ENCODE measurements at regions not wholly inside any gene's neighbourhood (a gene's known extent, or its start where the extent isn't known, plus 50 kb on each side); places are given as distances from the start of the nearest gene placed in this dataset.

GRCh38 chr2:234142530-234142929, 92.0 kb downstream of the SPP2 start:
- no peaks in the 10 kb centered on the region for H3F3A ChIP-seq (ENCODE audit: low read depth)
- peaks cover 20% of the 10 kb centered on the region for H3K4me1 ChIP-seq (ENCODE audit: insufficient read depth, low read length, poor library complexity, severe bottlenecking)
- H4K20me1 ChIP-seq (ENCODE audit: insufficient read depth, low read length, poor library complexity, severe bottlenecking), result no peaks in the 10 kb centered on the region

GRCh38 chr2:234139755-234140154, 89.3 kb downstream of the SPP2 start:
- Histone ChIP-seq H4K20me1 (ENCODE audit: insufficient read depth, low read length, poor library complexity, severe bottlenecking) (no peaks in the 10 kb centered on the region), H3K4me1 (ENCODE audit: insufficient read depth, low read length, poor library complexity, severe bottlenecking) (peaks cover 8% of the 10 kb centered on the region), H3K9ac (ENCODE audit: low read depth, low read length, poor library complexity, severe bottlenecking) (no peak overlapping the region), H2AFZ (ENCODE audit: low read length) (no peak overlapping the region), H3K27me3 (ENCODE audit: insufficient read depth, low read length, poor library complexity, severe bottlenecking) (no peaks in the 10 kb centered on the region), H3K79me2 (ENCODE audit: insufficient read depth, low read length) (no peaks in the 10 kb centered on the region), H3F3A (ENCODE audit: low read depth) (no peaks in the 10 kb centered on the region), H3K4me2 (ENCODE audit: low read depth, low read length, poor library complexity, severe bottlenecking) (no peak overlapping the region), H3K9me3 (ENCODE audit: insufficient read depth, low read depth, low read length) (no peaks in the 10 kb centered on the region), H3K36me3 (ENCODE audit: insufficient read depth, low read length) (no peaks in the 10 kb centered on the region), H3K9me2 (replicated peaks; ENCODE audit: low read depth, low read length) (no peaks in the 10 kb centered on the region), H3K4me3 (ENCODE audit: low read length, poor library complexity, severe bottlenecking) (no peak overlapping the region)
- TF ChIP-seq EZH2phosphoT487 (IDR thresholded peaks at IDR 0.05; ENCODE audit: borderline replicate concordance), result no peak
- TF ChIP-seq, protein P1, sequence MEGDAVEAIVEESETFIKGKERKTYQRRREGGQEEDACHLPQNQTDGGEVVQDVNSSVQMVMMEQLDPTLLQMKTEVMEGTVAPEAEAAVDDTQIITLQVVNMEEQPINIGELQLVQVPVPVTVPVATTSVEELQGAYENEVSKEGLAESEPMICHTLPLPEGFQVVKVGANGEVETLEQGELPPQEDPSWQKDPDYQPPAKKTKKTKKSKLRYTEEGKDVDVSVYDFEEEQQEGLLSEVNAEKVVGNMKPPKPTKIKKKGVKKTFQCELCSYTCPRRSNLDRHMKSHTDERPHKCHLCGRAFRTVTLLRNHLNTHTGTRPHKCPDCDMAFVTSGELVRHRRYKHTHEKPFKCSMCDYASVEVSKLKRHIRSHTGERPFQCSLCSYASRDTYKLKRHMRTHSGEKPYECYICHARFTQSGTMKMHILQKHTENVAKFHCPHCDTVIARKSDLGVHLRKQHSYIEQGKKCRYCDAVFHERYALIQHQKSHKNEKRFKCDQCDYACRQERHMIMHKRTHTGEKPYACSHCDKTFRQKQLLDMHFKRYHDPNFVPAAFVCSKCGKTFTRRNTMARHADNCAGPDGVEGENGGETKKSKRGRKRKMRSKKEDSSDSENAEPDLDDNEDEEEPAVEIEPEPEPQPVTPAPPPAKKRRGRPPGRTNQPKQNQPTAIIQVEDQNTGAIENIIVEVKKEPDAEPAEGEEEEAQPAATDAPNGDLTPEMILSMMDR (conservative IDR thresholded peaks at IDR 0.05; ENCODE audit: low read length), result no peak

More at GRCh38 chr2:234142530-234142929, 92.0 kb downstream of the SPP2 start:
- Histone ChIP-seq H3K4me3 (ENCODE audit: low read length, poor library complexity, severe bottlenecking) (no peak overlapping the region), H3K79me2 (ENCODE audit: insufficient read depth, low read length) (no peaks in the 10 kb centered on the region), H2AFZ (ENCODE audit: low read length) (no peak overlapping the region), H3K9me3 (ENCODE audit: insufficient read depth, low read depth, low read length) (no peaks in the 10 kb centered on the region), H3K9ac (ENCODE audit: low read depth, low read length, poor library complexity, severe bottlenecking) (no peak overlapping the region), H3K9me2 (replicated peaks; ENCODE audit: low read depth, low read length) (no peaks in the 10 kb centered on the region), H3K27me3 (ENCODE audit: insufficient read depth, low read length, poor library complexity, severe bottlenecking) (no peaks in the 10 kb centered on the region), H3K4me2 (ENCODE audit: low read depth, low read length, poor library complexity, severe bottlenecking) (no peak overlapping the region), H3K36me3 (ENCODE audit: insufficient read depth, low read length) (no peaks in the 10 kb centered on the region)
- TF ChIP-seq EZH2phosphoT487 (IDR thresholded peaks at IDR 0.05; ENCODE audit: borderline replicate concordance), result no peak
- TF ChIP-seq, protein P1 (conservative IDR thresholded peaks at IDR 0.05; ENCODE audit: low read length), result no peak

DNA sequence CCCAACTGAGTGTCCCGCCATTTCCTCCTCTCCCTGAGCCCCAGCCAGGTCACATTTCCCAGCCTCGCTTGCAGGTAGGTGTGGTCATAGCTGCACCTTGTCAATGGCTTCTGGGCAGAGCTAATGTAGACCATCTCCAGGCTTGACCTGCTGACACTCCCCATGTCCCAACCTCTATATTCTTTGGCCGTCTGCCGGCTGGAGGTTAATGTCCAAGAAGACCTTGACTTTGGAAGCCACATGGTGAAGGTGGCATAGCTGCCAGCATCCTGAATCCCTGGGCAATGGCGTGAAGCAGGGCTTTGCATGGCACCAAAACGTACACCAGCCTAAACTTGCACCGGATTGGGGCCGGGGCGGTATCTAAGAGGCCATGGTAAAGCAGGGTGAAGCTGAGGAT, 88.3 kb downstream of the SPP2 start:
- Histone ChIP-seq H3K9me3 (ENCODE audit: insufficient read depth, low read depth, low read length) (no peaks in the 10 kb centered on the region), H3K9me2 (replicated peaks; ENCODE audit: low read depth, low read length) (no peaks in the 10 kb centered on the region), H3K79me2 (ENCODE audit: insufficient read depth, low read length) (no peaks in the 10 kb centered on the region), H3K36me3 (ENCODE audit: insufficient read depth, low read length) (no peaks in the 10 kb centered on the region), H3K27me3 (ENCODE audit: insufficient read depth, low read length, poor library complexity, severe bottlenecking) (no peaks in the 10 kb centered on the region), H2AFZ (ENCODE audit: low read length) (no peak overlapping the region), H3K4me1 (ENCODE audit: insufficient read depth, low read length, poor library complexity, severe bottlenecking) (peaks cover 8% of the 10 kb centered on the region), H3F3A (ENCODE audit: low read depth) (no peaks in the 10 kb centered on the region), H4K20me1 (ENCODE audit: insufficient read depth, low read length, poor library complexity, severe bottlenecking) (no peaks in the 10 kb centered on the region), H3K4me2 (ENCODE audit: low read depth, low read length, poor library complexity, severe bottlenecking) (no peak overlapping the region), H3K9ac (ENCODE audit: low read depth, low read length, poor library complexity, severe bottlenecking) (no peak overlapping the region), H3K4me3 (ENCODE audit: low read length, poor library complexity, severe bottlenecking) (no peak overlapping the region)
- TF ChIP-seq EZH2phosphoT487 (IDR thresholded peaks at IDR 0.05; ENCODE audit: borderline replicate concordance), result no peak
- TF ChIP-seq, protein P1 (conservative IDR thresholded peaks at IDR 0.05; ENCODE audit: low read length), result no peak

Measured in Loucy (cell line).